ENCODE measurements at regions not wholly inside any gene's neighbourhood (a gene's known extent, or its start where the extent isn't known, plus 50 kb on each side); places are given as distances from the start of the nearest gene placed in this dataset.

- in situ Hi-C loops (cut with MboI; ENCODE audit: low pct_unique_long_range_greater_than_20kb, low sequenced_read_pairs, unreplicated experiment), result no loop called here
- no peak for DNase-seq (ENCODE audit: low spot score)
- TF ChIP-seq CTCF (IDR thresholded peaks at IDR 0.05; ENCODE audit: extremely low read depth, insufficient read depth, missing control alignments), result no peak
These were observed 220.8 kb upstream of the NRIP1 start for GRCh38 chr21:15285556-15285955.

- no peak for TF ChIP-seq CTCF (IDR thresholded peaks at IDR 0.05; ENCODE audit: extremely low read depth, insufficient read depth, missing control alignments)
- in situ Hi-C loops (cut with MboI; ENCODE audit: low pct_unique_long_range_greater_than_20kb, low sequenced_read_pairs, unreplicated experiment), result no loop called here
These were observed 224.4 kb upstream of the NRIP1 start for GRCh38 chr21:15289246-15289645.

GRCh38 chr21:15289896-15290841 lies 225.4 kb upstream of the NRIP1 start:
- no peak for DNase-seq (ENCODE audit: low spot score)
- TF ChIP-seq CTCF (IDR thresholded peaks at IDR 0.05; ENCODE audit: extremely low read depth, insufficient read depth, missing control alignments), result no peak
- in situ Hi-C loops (cut with MboI; ENCODE audit: low pct_unique_long_range_greater_than_20kb, low sequenced_read_pairs, unreplicated experiment), result no loop called here

More at GRCh38 chr21:15289246-15289645, 224.4 kb upstream of the NRIP1 start:
- DNase-seq (ENCODE audit: low spot score), result no peak

- no peak for DNase-seq (ENCODE audit: low spot score)
- in situ Hi-C loops (cut with MboI; ENCODE audit: low pct_unique_long_range_greater_than_20kb, low sequenced_read_pairs, unreplicated experiment), result no loop called here
- no peak for TF ChIP-seq CTCF (IDR thresholded peaks at IDR 0.05; ENCODE audit: extremely low read depth, insufficient read depth, missing control alignments)
These were observed 226.9 kb upstream of the NRIP1 start for GRCh38 chr21:15291621-15292266.

- in situ Hi-C loops (cut with MboI; ENCODE audit: low pct_unique_long_range_greater_than_20kb, low sequenced_read_pairs, unreplicated experiment), result no loop called here
- DNase-seq (ENCODE audit: low spot score), result no peak
- no peak for TF ChIP-seq CTCF (IDR thresholded peaks at IDR 0.05; ENCODE audit: extremely low read depth, insufficient read depth, missing control alignments)
These were observed 228.4 kb upstream of the NRIP1 start for GRCh38 chr21:15293240-15293639.

- in situ Hi-C loops (cut with MboI; ENCODE audit: low pct_unique_long_range_greater_than_20kb, low sequenced_read_pairs, unreplicated experiment), result no loop called here
- TF ChIP-seq CTCF (IDR thresholded peaks at IDR 0.05; ENCODE audit: extremely low read depth, insufficient read depth, missing control alignments), result no peak
- no peak for DNase-seq (ENCODE audit: low spot score)
These were observed 231.1 kb upstream of the NRIP1 start for GRCh38 chr21:15295875-15296274.
